B cell (primary cell): ENCODE measurements at regions not wholly inside any gene's neighbourhood (a gene's known extent, or its start where the extent isn't known, plus 50 kb on each side); places are given as distances from the start of the nearest gene placed in this dataset.
A peak's percentile ranks its signal among the peaks of the same experiment; 100 is the strongest.

Experiments used
- ATAC-seq: fragments of 200-7000 bp; cut with Tn5 transposase; one replicate; pipeline ENCODE4 v1.10.0; 2021; ENCODE audit warnings: low read depth, mild to moderate bottlenecking, moderate number of reproducible peaks, moderate library complexity
- CTCF ChIA-PET: fragments of 350-600 bp; sonication (Branson Sonifier 250); formaldehyde crosslinking; loops from one replicate; lab custom pipeline; 2021; ENCODE audit warnings: antibody characterized with exemption, inconsistent platforms; lab: Charles Lee
- POLR2A ChIA-PET: fragments of 350-600 bp; sonication (Branson Sonifier 250); formaldehyde crosslinking; loops from one replicate; lab custom pipeline; 2021; ENCODE audit warnings: antibody characterized with exemption; lab: Charles Lee
- DNase-seq: peaks from one replicate; pipeline ENCODE4 v3.0.0; 2013
- H2AFZ ChIP-seq: 2 replicates; pipeline ENCODE4 v1.6.1; 2012; ENCODE audit warnings: mild to moderate bottlenecking, low read depth, low read length; ENCODE audit not compliant: insufficient read depth, poor library complexity, severe bottlenecking
- H3K27ac ChIP-seq, 2 donors: 1 replicate in 1 of 2; 2 replicates in 1 of 2; pipeline ENCODE4 v1.5.1; 2012 to 2013; ENCODE audit warnings: low read length in 2 of 2, mild to moderate bottlenecking in 2 of 2, moderate library complexity in 1 of 2
- H3K27me3 ChIP-seq, 4 experiments: fragments of 200-600 bp in 1 of 4; sonication (generic) in 1 of 4; replicated peaks in 1 of 4; 1 replicate in 2 of 4; 2 replicates in 2 of 4; pipeline versions ENCODE4 v1.6.1 to v1.7.0; 2013 to 2016; ENCODE audit warnings: low read length in 3 of 4, mild to moderate bottlenecking in 2 of 4, mixed read lengths in 1 of 4, moderate library complexity in 1 of 4; ENCODE audit not compliant: insufficient read depth in 4 of 4, control insufficient read depth in 3 of 4; ENCODE audit errors: control extremely low read depth in 1 of 4
- H3K36me3 ChIP-seq, 2 experiments: replicated peaks in 1 of 2; 1 replicate in 1 of 2; 2 replicates in 1 of 2; pipeline versions ENCODE4 v1.6.1 to v1.7.1; 2013; ENCODE audit warnings: low read length in 1 of 2; ENCODE audit not compliant: insufficient read depth in 2 of 2, control insufficient read depth in 1 of 2; ENCODE audit errors: control extremely low read depth in 1 of 2, extremely low read depth in 1 of 2
- H3K4me1 ChIP-seq, 2 donors: fragments of 200-600 bp in 1 of 2; sonication (generic) in 1 of 2; 1 replicate in 1 of 2; 2 replicates in 1 of 2; pipeline versions ENCODE4 v1.5.1 to v1.6.1; 2013 to 2017; ENCODE audit warnings: low read length in 2 of 2; ENCODE audit not compliant: control insufficient read depth in 2 of 2, insufficient read depth in 2 of 2
- H3K4me2 ChIP-seq: replicated peaks from 2 replicates; pipeline ENCODE3; 2012; ENCODE audit warnings: mild to moderate bottlenecking, low read depth, low read length; ENCODE audit not compliant: poor library complexity, severe bottlenecking
- H3K4me3 ChIP-seq, 5 experiments: fragments of 200-600 bp in 1 of 5; sonication (generic) in 1 of 5; 1 replicate in 3 of 5; 2 replicates in 2 of 5; pipeline versions ENCODE4 v1.5.1 to v1.7.0; 2011 to 2016; ENCODE audit warnings: low read length in 4 of 5, mild to moderate bottlenecking in 4 of 5, low read depth in 2 of 5, control low read depth in 1 of 5, moderate library complexity in 1 of 5; ENCODE audit not compliant: insufficient read depth in 1 of 5; ENCODE audit errors: control extremely low read depth in 1 of 5, extremely low read depth in 1 of 5
- H3K79me2 ChIP-seq: fragments of 200-600 bp; sonication (generic); one replicate; pipeline ENCODE4 v1.6.0; 2016; ENCODE audit warnings: low read length; ENCODE audit not compliant: control insufficient read depth, insufficient read depth
- H3K9ac ChIP-seq: fragments of 200-600 bp; sonication (generic); 2 replicates; pipeline ENCODE4 v1.6.1; 2017; ENCODE audit warnings: mild to moderate bottlenecking, low read length, moderate library complexity
- H3K9me3 ChIP-seq, 3 donors: one replicate each; pipeline versions ENCODE4 v1.6.1 to v1.7.1; 2013; ENCODE audit warnings: low read length in 2 of 3; ENCODE audit not compliant: control insufficient read depth in 2 of 3, insufficient read depth in 1 of 3; ENCODE audit errors: control extremely low read depth in 1 of 3
- H4K20me1 ChIP-seq: 2 replicates; pipeline ENCODE4 v1.6.0; 2012; ENCODE audit warnings: mild to moderate bottlenecking, low read length; ENCODE audit not compliant: insufficient read depth, control insufficient read depth, poor library complexity, severe bottlenecking
- H3K27ac Mint-ChIP-seq: one replicate; pipeline ENCODE4 v1.8.0; 2021; ENCODE audit warnings: mixed read lengths
- H3K27me3 Mint-ChIP-seq: one replicate; pipeline ENCODE4 v1.8.0; 2021; ENCODE audit warnings: mixed read lengths
- H3K4me1 Mint-ChIP-seq: one replicate; pipeline ENCODE4 v1.8.0; 2021; ENCODE audit warnings: mixed read lengths
- H3K4me3 Mint-ChIP-seq: one replicate; pipeline ENCODE4 v1.8.0; 2021; ENCODE audit warnings: mixed read lengths
- H3K9me3 Mint-ChIP-seq: one replicate; pipeline ENCODE4 v1.8.0; 2022; ENCODE audit warnings: mixed read lengths; ENCODE audit not compliant: insufficient read depth
- EZH2 ChIP-seq: IDR thresholded peaks from 2 replicates; pipeline ENCODE4 v1.6.1; 2012; ENCODE audit warnings: borderline replicate concordance, low read depth, mild to moderate bottlenecking, moderate library complexity, low read length; ENCODE audit not compliant: insufficient read depth, poor library complexity, severe bottlenecking
- WGBS: methylation state at CpG from one replicate; pipeline ENCODE4 v1.1.5; 2013; ENCODE audit warnings: missing lambda C conversion rate; ENCODE audit not compliant: insufficient coverage; 5-methylcytosine and 5-hydroxymethylcytosine counted together
- intact Hi-C: fragments of 100-400 bp; cut with micrococcal nuclease; formaldehyde crosslinking; loops from one replicate; pipeline ENCODE4 v1.10.0; 2022
- TF ChIP-seq, protein P1 (sequence below): fragments of 200-600 bp; IDR thresholded peaks from one replicate; pipeline ENCODE4 v1.8.0; 2022; ENCODE audit warnings: antibody characterized with exemption, mild to moderate bottlenecking

DNA sequence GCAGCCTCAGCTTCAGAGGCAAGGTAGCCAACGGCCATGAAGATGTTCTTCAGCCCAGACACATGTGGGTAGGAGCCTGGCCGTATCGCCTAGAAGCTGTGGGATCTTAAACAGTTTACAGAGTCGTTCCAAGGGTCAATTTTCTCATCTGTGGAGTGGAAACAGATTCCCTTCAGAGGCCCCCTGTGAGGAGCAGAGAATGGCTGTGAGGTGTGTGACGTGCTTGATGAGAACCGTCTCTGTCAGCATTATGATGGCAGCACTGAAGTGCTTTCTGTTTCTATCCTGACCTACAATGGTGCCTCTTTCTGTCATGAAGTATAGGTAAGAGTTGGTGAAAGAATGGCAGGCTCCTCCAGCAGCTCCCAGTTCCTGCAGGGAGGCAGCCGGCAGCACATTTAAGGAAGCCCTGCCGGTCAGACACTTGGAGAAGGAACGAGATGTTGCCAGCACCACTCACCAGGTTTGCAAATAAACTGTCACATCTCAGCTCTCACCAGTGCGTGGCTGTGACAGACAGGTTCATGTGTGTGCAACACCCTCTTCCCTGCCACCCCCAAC, 277.3 kb downstream of the FOXO1 start:
- peak overlapping the region; percentile 88 for H3K4me2 ChIP-seq
- H3K79me2 ChIP-seq, result peaks cover 4% of the 10 kb centered on the region
- Mint-ChIP-seq H3K27ac (peak overlapping the region; percentile 98), H3K4me3 (peak overlapping the region; percentile 90), H3K4me1 (peaks cover 26% of the 10 kb centered on the region), H3K27me3 (no peaks in the 10 kb centered on the region), H3K9me3 (no peaks in the 10 kb centered on the region)
- H3K9me3 ChIP-seq, result peaks cover 0 to 4% (median 0%) of the 10 kb centered on the region in 3 donors
- POLR2A ChIA-PET, result interaction anchor here (1.2 to 1.3 kb wide), 2 partner anchors 13 to 56 kb away, joined by 3 to 7 read pairs; no protein-coding TSS in a partner anchor
- H4K20me1 ChIP-seq, result no peaks in the 10 kb centered on the region
- no peak for TF ChIP-seq EZH2
- TF ChIP-seq, protein P1, sequence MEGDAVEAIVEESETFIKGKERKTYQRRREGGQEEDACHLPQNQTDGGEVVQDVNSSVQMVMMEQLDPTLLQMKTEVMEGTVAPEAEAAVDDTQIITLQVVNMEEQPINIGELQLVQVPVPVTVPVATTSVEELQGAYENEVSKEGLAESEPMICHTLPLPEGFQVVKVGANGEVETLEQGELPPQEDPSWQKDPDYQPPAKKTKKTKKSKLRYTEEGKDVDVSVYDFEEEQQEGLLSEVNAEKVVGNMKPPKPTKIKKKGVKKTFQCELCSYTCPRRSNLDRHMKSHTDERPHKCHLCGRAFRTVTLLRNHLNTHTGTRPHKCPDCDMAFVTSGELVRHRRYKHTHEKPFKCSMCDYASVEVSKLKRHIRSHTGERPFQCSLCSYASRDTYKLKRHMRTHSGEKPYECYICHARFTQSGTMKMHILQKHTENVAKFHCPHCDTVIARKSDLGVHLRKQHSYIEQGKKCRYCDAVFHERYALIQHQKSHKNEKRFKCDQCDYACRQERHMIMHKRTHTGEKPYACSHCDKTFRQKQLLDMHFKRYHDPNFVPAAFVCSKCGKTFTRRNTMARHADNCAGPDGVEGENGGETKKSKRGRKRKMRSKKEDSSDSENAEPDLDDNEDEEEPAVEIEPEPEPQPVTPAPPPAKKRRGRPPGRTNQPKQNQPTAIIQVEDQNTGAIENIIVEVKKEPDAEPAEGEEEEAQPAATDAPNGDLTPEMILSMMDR, result no peak
- H3K4me3 ChIP-seq, result peak overlapping the region in 4 of 5 experiments; percentile 9 to 66 (median 48)
- ATAC-seq (peak; percentile 62), DNase-seq (peak; percentile 69)
- CTCF ChIA-PET, result interaction anchor here (0.8 to 1.8 kb wide), 8 partner anchors 13 to 320 kb away, joined by 3 to 5 read pairs (median 3); no protein-coding TSS in a partner anchor
- intact Hi-C loops, result loop anchor here (1.0 to 5.0 kb wide), 4 partner anchors 13 to 322 kb away; no protein-coding TSS in a partner anchor
- H3K27ac ChIP-seq, result peak overlapping the region; percentile 75 to 95
- H3K27me3 ChIP-seq, result no peaks in the 10 kb centered on the region
- H2AFZ ChIP-seq, result peak overlapping the region; percentile 91
- H3K4me1 ChIP-seq, result peaks cover 25 to 31% of the 10 kb centered on the region in 2 donors
- 39% methylated on average over 10 of the region's 10 CpGs for WGBS
- H3K9ac ChIP-seq, result peak overlapping the region; percentile 76
- no peaks in the 10 kb centered on the region for H3K36me3 ChIP-seq

DNA sequence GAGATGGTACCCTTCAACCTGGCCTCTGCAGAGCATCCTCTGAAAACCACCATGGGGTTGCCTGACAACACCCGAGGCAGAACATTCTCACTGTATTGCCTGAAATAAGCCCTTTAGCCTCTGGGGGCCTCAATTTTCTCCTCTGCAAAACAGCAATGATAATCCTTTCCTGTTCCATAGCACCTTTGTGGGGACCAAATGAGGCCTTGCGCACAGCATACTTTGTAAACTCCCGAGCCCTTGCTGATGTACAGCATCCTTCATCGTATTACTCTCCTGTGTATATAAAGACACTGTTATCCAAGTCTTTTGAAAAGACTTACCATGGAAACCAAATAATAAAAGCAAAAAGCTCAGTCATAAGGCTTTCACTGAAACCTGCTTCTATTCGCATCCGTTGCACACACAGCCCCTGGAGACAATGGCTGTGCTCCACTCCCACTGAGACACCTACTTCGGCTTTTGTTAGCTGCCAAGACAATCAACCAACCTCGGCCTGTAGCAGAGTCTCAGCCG, 276.0 kb downstream of the FOXO1 start:
- H3K9ac ChIP-seq, result no peak overlapping the region
- ChIA-PET CTCF (interaction anchor here (0.9 to 1.8 kb wide), 3 partner anchors 12 to 322 kb away, joined by 3 to 5 read pairs (median 3); no protein-coding TSS in a partner anchor), POLR2A (interaction anchor here (1.3 kb wide), 1 partner anchor 12 kb away, joined by 3 read pairs; no protein-coding TSS in a partner anchor)
- intact Hi-C loops, result no loop called here
- H4K20me1 ChIP-seq, result no peaks in the 10 kb centered on the region
- no peaks in the 10 kb centered on the region for H3K27me3 ChIP-seq
- ATAC-seq, result no peak
- Mint-ChIP-seq H3K27ac (peak overlapping the region; percentile 10), H3K9me3 (no peaks in the 10 kb centered on the region), H3K27me3 (no peaks in the 10 kb centered on the region), H3K4me1 (peaks cover 26% of the 10 kb centered on the region), H3K4me3 (peak overlapping the region; percentile 42)
- H3K4me2 ChIP-seq, result no peak overlapping the region
- DNase-seq, result no peak
- no peak overlapping the region for H2AFZ ChIP-seq
- H3K27ac ChIP-seq, result no peak overlapping the region
- peaks cover 0 to 4% (median 0%) of the 10 kb centered on the region in 3 donors for H3K9me3 ChIP-seq
- 73% methylated on average over 7 of the region's 9 CpGs for WGBS
- H3K36me3 ChIP-seq, result no peaks in the 10 kb centered on the region
- H3K4me3 ChIP-seq, result no peak overlapping the region
- H3K4me1 ChIP-seq, result peaks cover 25 to 31% of the 10 kb centered on the region in 2 donors
- H3K79me2 ChIP-seq, result peaks cover 4% of the 10 kb centered on the region
- no peak for TF ChIP-seq EZH2
- TF ChIP-seq, protein P1, result no peak
